HG02798 (cell line): ENCODE measurements at regions not wholly inside any gene's neighbourhood (a gene's known extent, or its start where the extent isn't known, plus 50 kb on each side); places are given as distances from the start of the nearest gene placed in this dataset.
"Not testable (repeated sequence)": the region's sequence is repeated elsewhere in the genome, so short reads cannot be mapped to it uniquely, and the experiment has no call there.

ENCODE experiments used
- ATAC-seq: cut with Tn5 transposase; IDR thresholded peaks from one replicate; pipeline ENCODE4 v1.9.1; 2021; ENCODE audit warnings: mild to moderate bottlenecking; ENCODE audit not compliant: unreplicated experiment, poor library complexity

GRCh38 chr21:28336314-28336713 is 656.4 kb downstream of the LTN1 start:
- ATAC-seq: no peak

DNA sequence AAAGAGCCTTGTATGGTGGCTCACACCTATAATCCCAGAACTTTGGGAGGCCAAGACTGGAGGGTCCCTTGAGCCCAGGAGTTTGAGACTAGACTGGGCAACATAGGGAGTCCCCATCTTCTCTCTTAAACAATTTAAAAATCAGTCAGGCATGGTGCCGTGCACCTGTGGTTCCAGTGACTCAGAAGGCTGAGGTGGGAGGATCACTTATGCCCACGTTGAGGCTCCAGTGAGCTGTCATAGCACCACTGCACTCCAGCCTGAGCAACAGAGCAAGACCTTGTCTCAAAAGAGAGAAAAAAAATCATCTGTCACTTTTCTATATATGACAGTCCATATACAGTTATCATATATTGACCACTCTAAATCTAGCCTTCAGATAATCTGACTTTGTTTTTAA is 658.3 kb downstream of the LTN1 start:
- peak; percentile 54 for ATAC-seq

GRCh38 chr21:28333578-28334075 is 659.0 kb downstream of the LTN1 start:
- no peak for ATAC-seq

DNA sequence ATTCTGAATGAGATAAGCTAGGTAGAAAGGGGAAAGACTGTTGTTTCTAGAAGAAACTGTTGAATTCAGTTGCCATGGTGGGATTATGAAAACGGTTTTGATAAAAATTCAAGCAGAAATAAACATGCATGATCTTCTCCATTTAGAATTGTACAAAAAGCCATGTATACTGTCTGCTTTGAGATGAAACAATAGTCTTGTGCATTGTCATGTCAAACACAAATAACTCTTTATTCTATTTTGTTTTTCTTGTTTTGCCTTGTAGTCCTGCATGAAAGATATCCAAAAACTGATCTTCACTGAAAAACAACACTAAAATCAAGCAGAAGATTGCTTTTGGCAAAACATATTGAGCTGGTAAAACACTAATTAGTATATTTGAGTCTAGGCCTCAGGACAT is 659.9 kb downstream of the LTN1 start:
- no peak for ATAC-seq

DNA sequence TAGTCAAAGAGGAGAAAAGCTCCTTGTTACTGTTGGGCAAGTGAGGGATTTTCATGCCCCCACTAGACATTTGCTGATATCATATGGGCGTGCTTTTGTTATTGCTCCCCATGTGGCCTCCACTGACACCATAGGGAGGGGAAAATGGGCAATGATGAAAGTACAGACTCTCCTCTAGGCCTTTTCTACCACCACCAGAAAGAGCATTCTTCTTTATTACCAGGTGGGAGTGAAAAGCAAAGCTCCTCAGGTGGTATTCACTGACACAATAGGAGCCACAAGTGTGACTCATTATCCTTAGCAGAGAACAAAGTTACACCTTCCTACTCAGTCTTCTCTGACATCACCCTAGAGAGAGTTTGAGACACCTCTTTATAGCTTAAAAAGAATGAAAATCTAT is 667.1 kb downstream of the LTN1 start:
- no peak for ATAC-seq

DNA sequence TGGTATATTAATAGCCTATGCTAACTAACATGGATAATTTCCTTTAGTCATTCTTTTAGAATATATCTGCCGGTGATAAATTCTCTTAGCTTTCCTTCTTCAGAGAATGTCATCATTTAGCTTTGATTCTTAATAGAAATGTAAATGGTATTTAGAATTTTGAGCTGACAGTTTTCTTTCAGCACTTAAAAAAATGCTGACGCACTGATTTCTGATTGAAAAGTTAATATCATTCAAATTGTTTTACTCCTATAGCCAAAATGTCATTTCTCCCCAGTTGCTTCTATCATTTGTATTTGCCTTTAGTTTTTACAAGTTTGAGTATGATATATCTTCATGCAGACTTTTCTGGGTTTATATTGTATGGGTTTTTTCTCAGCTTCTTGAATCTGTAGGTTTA is 668.0 kb downstream of the LTN1 start:
- no peak for ATAC-seq

DNA sequence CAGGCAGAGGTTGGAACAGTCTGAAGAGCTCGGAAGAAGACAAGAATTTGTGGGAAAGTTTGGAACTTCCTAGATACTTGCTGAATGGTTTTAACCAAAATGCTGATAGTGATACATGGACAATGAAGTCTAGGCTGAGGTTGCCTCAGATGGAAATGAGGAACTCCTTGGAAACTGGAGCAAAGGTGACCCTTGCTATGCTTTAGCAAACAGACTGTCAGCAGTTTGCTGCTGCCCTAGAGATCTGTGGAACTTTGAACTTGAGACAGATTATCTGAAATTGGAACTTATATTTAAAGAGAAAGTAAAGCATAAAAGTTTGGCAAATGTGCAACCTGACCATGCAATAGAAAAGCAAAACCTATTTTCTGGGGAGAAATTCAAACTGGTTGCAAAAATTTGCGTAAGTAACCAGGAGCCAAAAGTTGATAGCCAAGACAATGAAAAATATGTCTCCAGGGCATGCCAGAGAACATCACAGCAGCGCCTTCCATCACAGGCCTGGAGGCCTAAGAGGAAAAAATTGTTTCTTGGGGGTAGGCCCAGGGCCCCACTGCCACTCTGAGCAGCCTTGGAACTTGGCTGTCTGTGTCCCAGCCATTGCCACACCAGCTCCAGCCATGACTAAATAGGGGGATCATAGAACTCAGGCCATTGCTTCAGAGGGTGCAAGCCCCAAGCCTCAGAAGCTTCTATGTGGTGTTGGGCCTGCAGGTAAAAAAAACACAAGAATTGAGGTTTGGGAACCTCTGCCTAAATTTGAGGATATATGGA is 675.3 kb downstream of the LTN1 start:
- no peak for ATAC-seq

DNA sequence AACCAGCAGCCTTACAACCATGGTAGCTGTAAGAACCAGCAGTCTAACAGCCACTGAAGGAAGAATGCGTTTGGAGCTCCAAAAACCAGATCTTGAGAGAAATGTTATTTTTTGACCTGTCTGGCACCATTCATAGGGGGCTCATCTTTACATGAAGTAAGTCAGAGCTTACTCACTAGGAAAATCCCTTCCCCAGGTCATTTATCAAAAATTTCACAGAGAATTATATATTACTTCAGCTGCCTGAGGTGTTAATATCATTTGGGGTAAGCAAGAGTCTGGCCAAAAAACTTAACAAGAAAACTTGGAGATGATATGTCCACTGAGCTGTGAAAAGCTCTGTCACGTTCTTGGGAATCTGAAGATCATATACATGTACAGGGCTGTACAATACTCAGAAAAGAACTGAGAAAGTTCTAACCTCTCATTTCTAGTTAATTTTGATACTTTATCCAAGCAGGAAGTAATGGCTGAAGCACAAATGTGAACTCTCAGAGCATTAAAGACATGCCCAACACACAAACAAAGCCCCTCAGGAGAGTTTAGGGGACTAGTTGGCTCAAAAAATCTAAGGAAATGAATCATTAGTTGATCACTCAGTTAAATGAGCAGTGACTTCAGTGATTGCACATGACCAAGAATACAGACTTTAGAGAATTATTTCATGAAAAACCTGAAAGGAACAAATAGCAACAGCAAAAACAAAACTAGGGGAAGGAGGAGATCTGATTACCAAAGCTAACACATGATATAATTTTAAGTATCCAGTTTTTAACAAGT is 681.1 kb downstream of the LTN1 start:
- ATAC-seq: no peak

GRCh38 chr21:28310711-28311110 is 682.0 kb downstream of the LTN1 start:
- no peak for ATAC-seq

DNA sequence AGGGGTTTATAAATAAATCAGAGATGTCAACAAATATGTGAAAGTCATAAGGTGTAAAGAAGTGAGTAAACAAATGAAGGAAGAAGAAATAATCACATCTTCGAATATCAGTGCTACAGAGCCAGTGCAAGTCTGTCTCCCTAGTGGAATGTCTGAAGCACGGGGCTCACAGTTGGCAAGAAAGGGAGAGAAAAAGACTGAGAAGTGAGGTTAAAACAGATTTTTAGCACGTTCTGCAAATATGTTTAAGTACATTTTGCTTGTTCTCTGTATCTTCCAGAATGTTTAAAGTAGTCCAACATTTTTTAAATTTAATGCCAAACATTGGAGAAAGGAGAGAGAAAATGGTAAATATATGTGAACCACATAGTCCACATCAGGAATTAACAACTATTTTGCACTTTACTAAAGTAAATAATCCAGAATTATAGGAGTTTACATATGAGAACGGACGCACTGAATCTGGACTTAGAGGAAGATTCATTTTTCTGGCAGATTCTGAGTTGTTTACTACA is 682.4 kb downstream of the LTN1 start:
- ATAC-seq: no peak

DNA sequence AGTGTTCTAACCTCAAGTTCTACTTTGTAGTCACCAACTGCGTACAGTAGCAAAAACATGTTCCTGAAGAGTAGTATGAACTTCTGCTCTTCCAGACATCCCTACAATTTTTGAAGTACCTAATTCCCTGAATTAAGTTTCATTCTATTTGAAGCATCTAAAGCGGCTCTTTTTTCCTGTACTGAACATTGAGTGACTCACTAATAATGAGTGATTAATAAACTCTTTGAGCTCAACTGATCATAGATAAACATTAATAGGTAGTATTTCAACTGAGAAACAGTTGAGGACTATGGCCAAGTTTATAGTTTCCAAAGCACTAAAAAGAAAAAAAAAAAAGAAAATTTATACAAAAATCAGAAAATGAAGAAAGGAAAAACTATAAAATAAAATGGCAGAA is 683.1 kb downstream of the LTN1 start:
- no peak for ATAC-seq

GRCh38 chr21:28308516-28308915 is 684.2 kb downstream of the LTN1 start:
- no peak for ATAC-seq

GRCh38 chr21:28299946-28300345 is 692.7 kb downstream of the LTN1 start:
- no peak for ATAC-seq

GRCh38 chr21:28298251-28298672 is 694.4 kb downstream of the LTN1 start:
- ATAC-seq: no peak

GRCh38 chr21:28294051-28294450 is 698.6 kb downstream of the LTN1 start:
- ATAC-seq: no peak

GRCh38 chr21:28283641-28284490 is 708.8 kb downstream of the LTN1 start:
- no peak for ATAC-seq

DNA sequence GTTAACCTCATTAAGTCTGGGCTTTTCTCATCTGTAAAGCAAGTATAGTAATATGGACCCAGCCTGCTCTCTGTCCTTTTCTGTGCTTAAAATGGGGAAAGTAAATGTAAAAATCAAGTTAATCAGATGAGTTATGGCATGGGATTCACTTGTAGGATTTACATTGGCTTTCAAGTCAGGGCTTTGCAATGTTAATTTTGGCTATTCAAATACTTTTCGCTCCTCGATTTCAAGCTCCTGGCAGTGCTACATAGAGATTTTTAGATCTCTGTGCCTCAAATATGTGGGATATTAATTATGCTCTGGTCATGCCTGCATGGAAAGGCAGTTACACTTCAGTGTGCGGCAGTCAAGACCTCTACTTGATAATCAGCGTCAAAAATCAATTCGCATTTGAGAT is 709.8 kb downstream of the LTN1 start:
- ATAC-seq: no peak

DNA sequence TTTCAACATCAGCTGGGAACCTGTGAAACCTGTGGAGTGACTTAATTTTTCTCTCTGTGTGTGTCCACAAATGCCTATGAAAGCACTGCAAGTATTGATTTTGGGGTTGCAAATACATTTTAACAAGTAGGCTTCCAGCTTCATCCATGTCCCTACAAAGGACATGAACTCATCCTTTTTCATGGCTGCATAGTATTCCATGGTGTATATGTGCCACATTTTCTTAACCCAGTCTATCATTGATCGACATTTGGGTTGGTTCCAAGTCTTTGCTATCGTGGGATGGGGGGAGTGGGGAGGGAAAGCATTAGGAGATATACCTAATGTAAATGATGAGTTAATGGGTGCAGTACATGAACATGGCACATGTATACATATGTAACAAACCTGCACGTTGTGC is 711.3 kb downstream of the LTN1 start:
- not testable (repeated sequence) for ATAC-seq

- ATAC-seq: no peak
Measured at GRCh38 chr21:28280611-28281010, 712.1 kb downstream of the LTN1 start.

- no peak for ATAC-seq
Measured at GRCh38 chr21:28277324-28277723, 715.4 kb downstream of the LTN1 start.
